ENCODE measurements at regions not wholly inside any gene's neighbourhood (a gene's known extent, or its start where the extent isn't known, plus 50 kb on each side); places are given as distances from the start of the nearest gene placed in this dataset.

- Mint-ChIP-seq H3K27me3 (no peaks in the 10 kb centered on the region), H3K9me3 (peaks cover 0 to 2% of the 10 kb centered on the region in 2 donors), H3K27ac (no peak overlapping the region), H3K4me3 (no peak overlapping the region), H3K4me1 (ENCODE audit: low read depth in 2 of 2) (no peaks in the 10 kb centered on the region), H3K36me3 (ENCODE audit: insufficient read depth) (no peaks in the 10 kb centered on the region)
- no peak for ATAC-seq (replicated peaks)
- DNase-seq: no peak
Observed at GRCh38 chr4:136055360-136055759, 1476.9 kb downstream of the PCDH18 start.

GRCh38 chr4:136036744-136037143 lies 1495.5 kb downstream of the PCDH18 start:
- DNase-seq (no peak), ATAC-seq (replicated peaks) (no peak)
- H3K9me3 Mint-ChIP-seq: peaks cover 0 to 5% of the 10 kb centered on the region in 2 donors
- H3K27ac Mint-ChIP-seq: no peak overlapping the region
- no peak overlapping the region for H3K4me3 Mint-ChIP-seq
- H3K36me3 Mint-ChIP-seq (ENCODE audit: insufficient read depth): no peaks in the 10 kb centered on the region
- no peaks in the 10 kb centered on the region for H3K4me1 Mint-ChIP-seq (ENCODE audit: low read depth in 2 of 2)
- H3K27me3 Mint-ChIP-seq: no peaks in the 10 kb centered on the region

- H3K4me3 Mint-ChIP-seq: no peak overlapping the region
- no peak for DNase-seq
- no peak for ATAC-seq (replicated peaks)
- H3K27ac Mint-ChIP-seq: no peak overlapping the region
- H3K4me1 Mint-ChIP-seq (ENCODE audit: low read depth in 2 of 2): no peaks in the 10 kb centered on the region
- peaks cover 0 to 5% of the 10 kb centered on the region in 2 donors for H3K9me3 Mint-ChIP-seq
- H3K36me3 Mint-ChIP-seq (ENCODE audit: insufficient read depth): no peaks in the 10 kb centered on the region
- H3K27me3 Mint-ChIP-seq: no peaks in the 10 kb centered on the region
Observed at GRCh38 chr4:136032391-136032790, 1499.9 kb downstream of the PCDH18 start.

GRCh38 chr4:136025540-136025939 lies 1506.8 kb downstream of the PCDH18 start:
- no peak overlapping the region for H3K4me3 Mint-ChIP-seq
- peaks cover 6% of the 10 kb centered on the region for H3K36me3 Mint-ChIP-seq (ENCODE audit: insufficient read depth)
- no peak for DNase-seq
- no peak overlapping the region for H3K27ac Mint-ChIP-seq
- no peaks in the 10 kb centered on the region for H3K4me1 Mint-ChIP-seq (ENCODE audit: low read depth in 2 of 2)
- no peaks in the 10 kb centered on the region for H3K27me3 Mint-ChIP-seq
- ATAC-seq (replicated peaks): no peak
- peaks cover 4 to 16% of the 10 kb centered on the region in 2 donors for H3K9me3 Mint-ChIP-seq

- H3K27ac Mint-ChIP-seq: no peak overlapping the region
- no peaks in the 10 kb centered on the region for H3K27me3 Mint-ChIP-seq
- no peak overlapping the region for H3K4me3 Mint-ChIP-seq
- ATAC-seq (replicated peaks) (no peak), DNase-seq (no peak)
- H3K4me1 Mint-ChIP-seq (ENCODE audit: low read depth in 2 of 2): no peaks in the 10 kb centered on the region
- peaks cover 4% of the 10 kb centered on the region for H3K36me3 Mint-ChIP-seq (ENCODE audit: insufficient read depth)
- H3K9me3 Mint-ChIP-seq: peaks cover under 1 to 4% of the 10 kb centered on the region in 2 donors
Observed at GRCh38 chr4:136017556-136017955, 1514.7 kb downstream of the PCDH18 start.

- DNase-seq: no peak
- H3K4me1 Mint-ChIP-seq (ENCODE audit: low read depth in 2 of 2): no peaks in the 10 kb centered on the region
- H3K27me3 Mint-ChIP-seq: no peaks in the 10 kb centered on the region
- no peaks in the 10 kb centered on the region for H3K9me3 Mint-ChIP-seq
- no peak overlapping the region for H3K27ac Mint-ChIP-seq
- H3K4me3 Mint-ChIP-seq: no peak overlapping the region
- ATAC-seq (replicated peaks): no peak
- H3K36me3 Mint-ChIP-seq (ENCODE audit: insufficient read depth): no peaks in the 10 kb centered on the region
Observed at GRCh38 chr4:136012220-136012619, 1520.1 kb downstream of the PCDH18 start.

GRCh38 chr4:136009258-136009832 lies 1522.9 kb downstream of the PCDH18 start:
- Mint-ChIP-seq H3K36me3 (ENCODE audit: insufficient read depth) (no peaks in the 10 kb centered on the region), H3K27ac (no peak overlapping the region), H3K4me3 (no peak overlapping the region), H3K4me1 (ENCODE audit: low read depth in 2 of 2) (no peaks in the 10 kb centered on the region), H3K9me3 (no peaks in the 10 kb centered on the region), H3K27me3 (no peaks in the 10 kb centered on the region)
- no peak for ATAC-seq (replicated peaks)
- no peak for DNase-seq

- no peak overlapping the region for H3K27ac Mint-ChIP-seq
- H3K36me3 Mint-ChIP-seq (ENCODE audit: insufficient read depth): no peaks in the 10 kb centered on the region
- DNase-seq: no peak
- H3K27me3 Mint-ChIP-seq: no peaks in the 10 kb centered on the region
- no peak for ATAC-seq (replicated peaks)
- H3K9me3 Mint-ChIP-seq: no peaks in the 10 kb centered on the region
- H3K4me3 Mint-ChIP-seq: no peak overlapping the region
- H3K4me1 Mint-ChIP-seq (ENCODE audit: low read depth in 2 of 2): no peaks in the 10 kb centered on the region
Observed at GRCh38 chr4:136007991-136008390, 1524.3 kb downstream of the PCDH18 start.

GRCh38 chr4:136002316-136002715 lies 1530.0 kb downstream of the PCDH18 start:
- no peaks in the 10 kb centered on the region for H3K36me3 Mint-ChIP-seq (ENCODE audit: insufficient read depth)
- no peaks in the 10 kb centered on the region for H3K27me3 Mint-ChIP-seq
- DNase-seq: no peak
- no peak for ATAC-seq (replicated peaks)
- no peaks in the 10 kb centered on the region for H3K4me1 Mint-ChIP-seq (ENCODE audit: low read depth in 2 of 2)
- peaks cover 0 to 1% of the 10 kb centered on the region in 2 donors for H3K9me3 Mint-ChIP-seq
- no peak overlapping the region for H3K4me3 Mint-ChIP-seq
- no peak overlapping the region for H3K27ac Mint-ChIP-seq

GRCh38 chr4:136001791-136002190 lies 1530.5 kb downstream of the PCDH18 start:
- Mint-ChIP-seq H3K36me3 (ENCODE audit: insufficient read depth) (no peaks in the 10 kb centered on the region), H3K27me3 (no peaks in the 10 kb centered on the region), H3K4me3 (no peak overlapping the region), H3K9me3 (peaks cover 0 to 1% of the 10 kb centered on the region in 2 donors), H3K27ac (no peak overlapping the region), H3K4me1 (ENCODE audit: low read depth in 2 of 2) (no peaks in the 10 kb centered on the region)
- ATAC-seq (replicated peaks): no peak
- no peak for DNase-seq

GRCh38 chr4:136000246-136000645 lies 1532.0 kb downstream of the PCDH18 start:
- ATAC-seq (replicated peaks): no peak
- Mint-ChIP-seq H3K27me3 (no peaks in the 10 kb centered on the region), H3K27ac (no peak overlapping the region), H3K4me1 (ENCODE audit: low read depth in 2 of 2) (no peaks in the 10 kb centered on the region), H3K36me3 (ENCODE audit: insufficient read depth) (no peaks in the 10 kb centered on the region), H3K4me3 (no peak overlapping the region), H3K9me3 (peaks cover 0 to 1% of the 10 kb centered on the region in 2 donors)
- no peak for DNase-seq

GRCh38 chr4:135994360-135994759 lies 1537.9 kb downstream of the PCDH18 start:
- Mint-ChIP-seq H3K4me1 (ENCODE audit: low read depth in 2 of 2) (no peaks in the 10 kb centered on the region), H3K9me3 (peaks cover 0 to 2% of the 10 kb centered on the region in 2 donors), H3K4me3 (no peak overlapping the region), H3K36me3 (ENCODE audit: insufficient read depth) (no peaks in the 10 kb centered on the region), H3K27ac (no peak overlapping the region), H3K27me3 (no peaks in the 10 kb centered on the region)
- DNase-seq (no peak), ATAC-seq (replicated peaks) (no peak)

GRCh38 chr4:135976860-135977259 lies 1555.4 kb downstream of the PCDH18 start:
- DNase-seq (no peak), ATAC-seq (replicated peaks) (no peak)
- H3K4me1 Mint-ChIP-seq (ENCODE audit: low read depth in 2 of 2): no peaks in the 10 kb centered on the region
- H3K36me3 Mint-ChIP-seq (ENCODE audit: insufficient read depth): no peaks in the 10 kb centered on the region
- no peaks in the 10 kb centered on the region for H3K27me3 Mint-ChIP-seq
- H3K4me3 Mint-ChIP-seq: no peak overlapping the region
- H3K27ac Mint-ChIP-seq: no peak overlapping the region
- H3K9me3 Mint-ChIP-seq: peaks cover 0 to 3% of the 10 kb centered on the region in 2 donors

GRCh38 chr4:135966936-135967335 lies 1565.4 kb downstream of the PCDH18 start:
- H3K27ac Mint-ChIP-seq: no peak overlapping the region
- DNase-seq (no peak), ATAC-seq (replicated peaks) (no peak)
- no peaks in the 10 kb centered on the region for H3K4me1 Mint-ChIP-seq (ENCODE audit: low read depth in 2 of 2)
- H3K27me3 Mint-ChIP-seq: no peaks in the 10 kb centered on the region
- H3K4me3 Mint-ChIP-seq: no peak overlapping the region
- peaks cover 8% of the 10 kb centered on the region in 2 donors for H3K9me3 Mint-ChIP-seq
- no peaks in the 10 kb centered on the region for H3K36me3 Mint-ChIP-seq (ENCODE audit: insufficient read depth)

- Mint-ChIP-seq H3K27ac (no peak overlapping the region), H3K4me1 (ENCODE audit: low read depth in 2 of 2) (no peaks in the 10 kb centered on the region), H3K4me3 (no peak overlapping the region), H3K9me3 (peaks cover 8 to 9% of the 10 kb centered on the region in 2 donors), H3K36me3 (ENCODE audit: insufficient read depth) (no peaks in the 10 kb centered on the region), H3K27me3 (no peaks in the 10 kb centered on the region)
- no peak for ATAC-seq (replicated peaks)
- no peak for DNase-seq
Observed at GRCh38 chr4:135963009-135963408, 1569.3 kb downstream of the PCDH18 start.
